ENCODE measurements at regions not wholly inside any gene's neighbourhood (a gene's known extent, or its start where the extent isn't known, plus 50 kb on each side); places are given as distances from the start of the nearest gene placed in this dataset.
"Not testable (repeated sequence)": the region's sequence is repeated elsewhere in the genome, so short reads cannot be mapped to it uniquely, and the experiment has no call there.

GRCh38 chr12:8282181-8282580 lies 54.8 kb upstream of the FAM90A1 start:
- not testable (repeated sequence) for DNase-seq (ENCODE audit: low spot score)

GRCh38 chr12:8285681-8286080 lies 58.3 kb upstream of the FAM90A1 start:
- DNase-seq (ENCODE audit: low spot score), result not testable (repeated sequence)

- DNase-seq (ENCODE audit: low spot score), result not testable (repeated sequence)
Observed at GRCh38 chr12:8291764-8292163, 64.3 kb upstream of the FAM90A1 start.

GRCh38 chr12:8294662-8295061 lies 67.2 kb upstream of the FAM90A1 start:
- not testable (repeated sequence) for DNase-seq (ENCODE audit: low spot score)

- not testable (repeated sequence) for DNase-seq (ENCODE audit: low spot score)
Observed at GRCh38 chr12:8308611-8309010, 81.2 kb upstream of the FAM90A1 start.

GRCh38 chr12:8315997-8316396 lies 88.6 kb upstream of the FAM90A1 start:
- not testable (repeated sequence) for DNase-seq (ENCODE audit: low spot score)

- not testable (repeated sequence) for DNase-seq (ENCODE audit: low spot score)
Observed at GRCh38 chr12:8317675-8318074, 90.3 kb upstream of the FAM90A1 start.

GRCh38 chr12:8320251-8320730 lies 92.9 kb upstream of the FAM90A1 start:
- peak; percentile 8 for DNase-seq (ENCODE audit: low spot score)

GRCh38 chr12:8320791-8321370 lies 93.5 kb upstream of the FAM90A1 start:
- DNase-seq (ENCODE audit: low spot score), result not testable (repeated sequence)

- DNase-seq (ENCODE audit: low spot score), result not testable (repeated sequence)
Observed at GRCh38 chr12:8325145-8325839, 97.9 kb upstream of the FAM90A1 start.

GRCh38 chr12:8328835-8329234 lies 101.4 kb upstream of the FAM90A1 start:
- not testable (repeated sequence) for DNase-seq (ENCODE audit: low spot score)

GRCh38 chr12:8332373-8332772 lies 105.0 kb upstream of the FAM90A1 start:
- not testable (repeated sequence) for DNase-seq (ENCODE audit: low spot score)

- not testable (repeated sequence) for DNase-seq (ENCODE audit: low spot score)
Observed at GRCh38 chr12:8351073-8351472, 104.7 kb upstream of the CLEC6A start.

GRCh38 chr12:8354741-8355140 lies 101.0 kb upstream of the CLEC6A start:
- not testable (repeated sequence) for DNase-seq (ENCODE audit: low spot score)

GRCh38 chr12:8355531-8355930 lies 100.2 kb upstream of the CLEC6A start:
- DNase-seq (ENCODE audit: low spot score), result not testable (repeated sequence)

- peak; percentile 58 for DNase-seq (ENCODE audit: low spot score)
Observed at GRCh38 chr12:8373744-8374143, 82.0 kb upstream of the CLEC6A start.

- DNase-seq (ENCODE audit: low spot score), result not testable (repeated sequence)
Observed at GRCh38 chr12:8375122-8375521, 80.6 kb upstream of the CLEC6A start.

- DNase-seq (ENCODE audit: low spot score), result peak; percentile 22
Observed at GRCh38 chr12:8377756-8378155, 78.0 kb upstream of the CLEC6A start.

- not testable (repeated sequence) for DNase-seq (ENCODE audit: low spot score)
Observed at GRCh38 chr12:8382556-8382955, 73.2 kb upstream of the CLEC6A start.

- not testable (repeated sequence) for DNase-seq (ENCODE audit: low spot score)
Observed at GRCh38 chr12:8384686-8385085, 71.1 kb upstream of the CLEC6A start.

GRCh38 chr12:8385431-8385830 lies 70.3 kb upstream of the CLEC6A start:
- not testable (repeated sequence) for DNase-seq (ENCODE audit: low spot score)

- DNase-seq (ENCODE audit: low spot score), result not testable (repeated sequence)
Observed at GRCh38 chr12:8386661-8387060, 69.1 kb upstream of the CLEC6A start.

- not testable (repeated sequence) for DNase-seq (ENCODE audit: low spot score)
Observed at GRCh38 chr12:8389296-8389695, 66.5 kb upstream of the CLEC6A start.
